ENCODE measurements at regions not wholly inside any gene's neighbourhood (a gene's known extent, or its start where the extent isn't known, plus 50 kb on each side); places are given as distances from the start of the nearest gene placed in this dataset.

- Histone ChIP-seq H3K27ac (ENCODE audit: low read length) (no peak overlapping the region), H3K4me1 (ENCODE audit: insufficient read depth, low read length) (no peaks in the 10 kb centered on the region), H3K36me3 (ENCODE audit: low read depth, low read length) (no peaks in the 10 kb centered on the region), H2AFZ (ENCODE audit: low read length) (no peak overlapping the region), H3K9me2 (replicated peaks; ENCODE audit: low read length) (no peaks in the 10 kb centered on the region), H4K20me1 (ENCODE audit: low read length) (no peaks in the 10 kb centered on the region), H3K9me3 (ENCODE audit: low read length) (no peaks in the 10 kb centered on the region), H3F3A (ENCODE audit: low read length, unreplicated experiment) (no peaks in the 10 kb centered on the region), H3K4me3 (ENCODE audit: low read length) (no peak overlapping the region), H3K4me2 (ENCODE audit: low read length) (no peak overlapping the region), H3K9ac (ENCODE audit: low read length) (no peak overlapping the region), H3K79me2 (ENCODE audit: low read length) (no peaks in the 10 kb centered on the region), H3K27me3 (ENCODE audit: low read length) (no peaks in the 10 kb centered on the region)
- ChIA-PET CTCF (no interaction called here), POLR2A (ENCODE audit: unreplicated experiment) (no interaction called here)
- TF ChIP-seq CTCF (conservative IDR thresholded peaks at IDR 0.05; ENCODE audit: low read depth, low read length) (no peak), EZH2 (IDR thresholded peaks at IDR 0.05; ENCODE audit: low read length, unreplicated experiment) (no peak), EZH2phosphoT487 (IDR thresholded peaks at IDR 0.05; ENCODE audit: borderline replicate concordance, low read length) (no peak)
- no peak for DNase-seq
- intact Hi-C loops (cut with micrococcal nuclease) = no loop called here
- no TSS peak for BruUV-seq (replicated peaks)
- ATAC-seq = no peak
Measured at GRCh38 chr5:125595845-125596244, 827.4 kb upstream of the GRAMD2B start.

- no TSS peak for BruUV-seq (replicated peaks)
- no peak for TF ChIP-seq CTCF (conservative IDR thresholded peaks at IDR 0.05; ENCODE audit: low read depth, low read length)
- no peak for TF ChIP-seq EZH2 (IDR thresholded peaks at IDR 0.05; ENCODE audit: low read length, unreplicated experiment)
- TF ChIP-seq EZH2phosphoT487 (IDR thresholded peaks at IDR 0.05; ENCODE audit: borderline replicate concordance, low read length) = no peak
- H2AFZ ChIP-seq (ENCODE audit: low read length) = no peak overlapping the region
- H4K20me1 ChIP-seq (ENCODE audit: low read length) = no peaks in the 10 kb centered on the region
- intact Hi-C loops (cut with micrococcal nuclease) = no loop called here
- H3K36me3 ChIP-seq (ENCODE audit: low read depth, low read length) = no peaks in the 10 kb centered on the region
- no peak overlapping the region for H3K9ac ChIP-seq (ENCODE audit: low read length)
- H3K9me3 ChIP-seq (ENCODE audit: low read length) = no peaks in the 10 kb centered on the region
- H3F3A ChIP-seq (ENCODE audit: low read length, unreplicated experiment) = no peaks in the 10 kb centered on the region
- H3K79me2 ChIP-seq (ENCODE audit: low read length) = no peaks in the 10 kb centered on the region
- no peak overlapping the region for H3K4me2 ChIP-seq (ENCODE audit: low read length)
- H3K4me3 ChIP-seq (ENCODE audit: low read length) = no peak overlapping the region
- ChIA-PET CTCF (no interaction called here), POLR2A (ENCODE audit: unreplicated experiment) (no interaction called here)
- ATAC-seq (no peak), DNase-seq (no peak)
- no peaks in the 10 kb centered on the region for H3K27me3 ChIP-seq (ENCODE audit: low read length)
- H3K27ac ChIP-seq (ENCODE audit: low read length) = no peak overlapping the region
- H3K9me2 ChIP-seq (replicated peaks; ENCODE audit: low read length) = no peaks in the 10 kb centered on the region
- H3K4me1 ChIP-seq (ENCODE audit: insufficient read depth, low read length) = peaks cover 4% of the 10 kb centered on the region; the same call in 1 of the 2 replicates
Measured at GRCh38 chr5:125597338-125597737, 825.9 kb upstream of the GRAMD2B start.

GRCh38 chr5:125600559-125600958, 822.6 kb upstream of the GRAMD2B start:
- H4K20me1 ChIP-seq (ENCODE audit: low read length) = no peaks in the 10 kb centered on the region
- H3K9me2 ChIP-seq (replicated peaks; ENCODE audit: low read length) = no peaks in the 10 kb centered on the region
- no peak overlapping the region for H3K4me2 ChIP-seq (ENCODE audit: low read length)
- H3K4me1 ChIP-seq (ENCODE audit: insufficient read depth, low read length) = peaks cover 10% of the 10 kb centered on the region; the same call in 1 of the 2 replicates
- H3K36me3 ChIP-seq (ENCODE audit: low read depth, low read length) = no peaks in the 10 kb centered on the region
- POLR2A ChIA-PET (ENCODE audit: unreplicated experiment) = no interaction called here
- H3K27me3 ChIP-seq (ENCODE audit: low read length) = no peaks in the 10 kb centered on the region
- no peaks in the 10 kb centered on the region for H3K79me2 ChIP-seq (ENCODE audit: low read length)
- no TSS peak for BruUV-seq (replicated peaks)
- no peaks in the 10 kb centered on the region for H3K9me3 ChIP-seq (ENCODE audit: low read length)
- TF ChIP-seq CTCF (conservative IDR thresholded peaks at IDR 0.05; ENCODE audit: low read depth, low read length) (no peak), EZH2 (IDR thresholded peaks at IDR 0.05; ENCODE audit: low read length, unreplicated experiment) (no peak), EZH2phosphoT487 (IDR thresholded peaks at IDR 0.05; ENCODE audit: borderline replicate concordance, low read length) (no peak)
- CTCF ChIA-PET = no interaction called here
- H3K4me3 ChIP-seq (ENCODE audit: low read length) = no peak overlapping the region
- H3K9ac ChIP-seq (ENCODE audit: low read length) = no peak overlapping the region
- no peak for ATAC-seq
- no peak overlapping the region for H2AFZ ChIP-seq (ENCODE audit: low read length)
- intact Hi-C loops (cut with micrococcal nuclease) = no loop called here
- no peaks in the 10 kb centered on the region for H3F3A ChIP-seq (ENCODE audit: low read length, unreplicated experiment)
- H3K27ac ChIP-seq (ENCODE audit: low read length) = no peak overlapping the region
- no peak for DNase-seq
